ENCODE measurements at regions not wholly inside any gene's neighbourhood (a gene's known extent, or its start where the extent isn't known, plus 50 kb on each side); places are given as distances from the start of the nearest gene placed in this dataset.
A peak's percentile ranks its signal among the peaks of the same experiment; 100 is the strongest.

DNA sequence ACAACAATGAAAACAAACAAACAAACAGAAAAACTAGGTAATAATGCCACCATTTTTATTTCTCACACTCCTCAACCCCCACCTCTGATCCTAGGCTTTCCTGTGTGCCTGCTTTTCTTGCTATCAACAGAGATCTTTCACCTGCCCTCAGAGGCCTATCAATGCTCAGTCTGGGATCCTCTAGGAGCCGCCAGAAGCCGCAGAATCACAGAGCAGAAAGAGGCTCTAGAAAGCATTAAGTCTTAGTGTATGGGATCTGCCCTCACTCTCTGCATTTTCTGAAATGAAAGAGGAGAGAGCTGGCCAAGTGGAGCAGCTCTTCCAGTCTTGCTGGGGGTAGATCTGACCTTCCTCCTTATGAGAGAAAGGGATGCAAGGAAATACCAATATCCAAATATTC lies 306.8 kb downstream of the TUSC7 start:
- TF ChIP-seq, protein P1, sequence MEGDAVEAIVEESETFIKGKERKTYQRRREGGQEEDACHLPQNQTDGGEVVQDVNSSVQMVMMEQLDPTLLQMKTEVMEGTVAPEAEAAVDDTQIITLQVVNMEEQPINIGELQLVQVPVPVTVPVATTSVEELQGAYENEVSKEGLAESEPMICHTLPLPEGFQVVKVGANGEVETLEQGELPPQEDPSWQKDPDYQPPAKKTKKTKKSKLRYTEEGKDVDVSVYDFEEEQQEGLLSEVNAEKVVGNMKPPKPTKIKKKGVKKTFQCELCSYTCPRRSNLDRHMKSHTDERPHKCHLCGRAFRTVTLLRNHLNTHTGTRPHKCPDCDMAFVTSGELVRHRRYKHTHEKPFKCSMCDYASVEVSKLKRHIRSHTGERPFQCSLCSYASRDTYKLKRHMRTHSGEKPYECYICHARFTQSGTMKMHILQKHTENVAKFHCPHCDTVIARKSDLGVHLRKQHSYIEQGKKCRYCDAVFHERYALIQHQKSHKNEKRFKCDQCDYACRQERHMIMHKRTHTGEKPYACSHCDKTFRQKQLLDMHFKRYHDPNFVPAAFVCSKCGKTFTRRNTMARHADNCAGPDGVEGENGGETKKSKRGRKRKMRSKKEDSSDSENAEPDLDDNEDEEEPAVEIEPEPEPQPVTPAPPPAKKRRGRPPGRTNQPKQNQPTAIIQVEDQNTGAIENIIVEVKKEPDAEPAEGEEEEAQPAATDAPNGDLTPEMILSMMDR (IDR thresholded peaks at IDR 0.05; ENCODE audit: low read depth, low read length) = peak; percentile 46
- no peak for TF ChIP-seq EZH2phosphoT487 (IDR thresholded peaks at IDR 0.05; ENCODE audit: low read depth)

Data from OCI-LY3 (cell line).